Astrocyte of the spinal cord (primary cell): ENCODE measurements at regions not wholly inside any gene's neighbourhood (a gene's known extent, or its start where the extent isn't known, plus 50 kb on each side); places are given as distances from the start of the nearest gene placed in this dataset.

Experiments used
- DNase-seq: peaks from one replicate; pipeline ENCODE4 v3.0.0; 2011; ENCODE audit warnings: low read depth, low spot score
- H3K4me3 ChIP-seq: 2 replicates; pipeline ENCODE4 v1.5.1; 2011; ENCODE audit warnings: low read depth, mild to moderate bottlenecking, low read length, moderate library complexity
- in situ Hi-C: cut with HindIII; loops from 2 replicates; pipeline ENCODE4 v1.10.0; 2017; ENCODE audit warnings: low sequenced_read_pairs
- TF ChIP-seq, protein P1 (sequence below): IDR thresholded peaks from 2 replicates; pipeline ENCODE4 v1.5.1; 2012; ENCODE audit warnings: low read depth, mild to moderate bottlenecking, low read length, inconsistent platforms

DNA sequence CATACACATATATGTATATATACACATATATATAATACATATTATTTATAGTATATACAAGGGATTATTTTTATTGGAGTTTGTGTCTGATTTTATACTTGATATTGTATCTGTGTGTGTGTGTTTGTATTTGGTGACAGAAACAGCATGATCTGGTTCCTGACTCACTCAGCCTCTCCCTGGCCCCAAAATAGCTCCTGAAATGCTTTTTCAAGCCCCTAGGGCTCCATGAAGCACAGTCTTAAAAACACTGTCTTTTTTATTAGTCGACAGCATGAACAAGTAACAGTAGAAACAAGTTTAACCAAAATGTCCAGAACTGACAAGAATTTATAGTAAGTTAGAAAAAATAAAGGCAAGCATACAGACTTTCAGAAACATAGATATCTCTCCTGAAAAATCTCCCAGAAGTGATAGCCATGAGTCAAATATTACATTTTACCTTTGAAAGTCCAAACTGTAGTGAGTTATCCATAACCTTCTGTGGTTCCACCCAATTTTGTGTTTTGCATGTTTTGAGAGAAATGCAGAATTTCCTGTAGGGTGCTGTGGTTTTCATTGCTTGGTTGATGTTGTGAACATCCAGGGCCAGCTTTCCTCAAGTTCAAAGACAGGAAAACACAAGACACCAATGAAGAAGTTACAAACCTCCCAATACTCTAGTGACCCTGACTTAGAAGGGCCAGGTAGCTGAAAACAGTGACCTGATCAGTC, 98.5 kb upstream of the CCDC80 start:
- TF ChIP-seq, protein P1, sequence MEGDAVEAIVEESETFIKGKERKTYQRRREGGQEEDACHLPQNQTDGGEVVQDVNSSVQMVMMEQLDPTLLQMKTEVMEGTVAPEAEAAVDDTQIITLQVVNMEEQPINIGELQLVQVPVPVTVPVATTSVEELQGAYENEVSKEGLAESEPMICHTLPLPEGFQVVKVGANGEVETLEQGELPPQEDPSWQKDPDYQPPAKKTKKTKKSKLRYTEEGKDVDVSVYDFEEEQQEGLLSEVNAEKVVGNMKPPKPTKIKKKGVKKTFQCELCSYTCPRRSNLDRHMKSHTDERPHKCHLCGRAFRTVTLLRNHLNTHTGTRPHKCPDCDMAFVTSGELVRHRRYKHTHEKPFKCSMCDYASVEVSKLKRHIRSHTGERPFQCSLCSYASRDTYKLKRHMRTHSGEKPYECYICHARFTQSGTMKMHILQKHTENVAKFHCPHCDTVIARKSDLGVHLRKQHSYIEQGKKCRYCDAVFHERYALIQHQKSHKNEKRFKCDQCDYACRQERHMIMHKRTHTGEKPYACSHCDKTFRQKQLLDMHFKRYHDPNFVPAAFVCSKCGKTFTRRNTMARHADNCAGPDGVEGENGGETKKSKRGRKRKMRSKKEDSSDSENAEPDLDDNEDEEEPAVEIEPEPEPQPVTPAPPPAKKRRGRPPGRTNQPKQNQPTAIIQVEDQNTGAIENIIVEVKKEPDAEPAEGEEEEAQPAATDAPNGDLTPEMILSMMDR = no peak
- peak; percentile 43 for DNase-seq
- H3K4me3 ChIP-seq = no peak overlapping the region
- in situ Hi-C loops = no loop called here

DNA sequence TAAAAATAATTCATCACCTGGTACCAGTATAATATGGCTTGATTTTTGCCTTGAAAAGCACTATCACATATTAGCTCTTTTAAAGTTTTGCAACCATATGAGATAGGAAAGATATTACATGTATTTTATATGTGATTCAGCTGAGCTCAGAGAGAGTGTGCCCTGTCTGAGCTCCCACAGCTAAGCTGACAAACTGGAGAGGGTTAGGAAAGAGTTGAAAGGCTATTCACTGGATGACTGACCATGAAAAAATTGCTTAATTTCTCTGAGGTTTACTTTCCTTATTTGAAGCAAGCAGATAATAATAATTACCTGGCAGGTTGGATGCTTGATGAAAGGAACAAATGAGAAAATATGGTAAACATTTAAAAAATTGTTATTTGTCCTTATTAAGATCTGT, 97.4 kb upstream of the CCDC80 start:
- TF ChIP-seq, protein P1 = no peak
- no peak overlapping the region for H3K4me3 ChIP-seq
- in situ Hi-C loops = no loop called here
- DNase-seq = no peak

DNA sequence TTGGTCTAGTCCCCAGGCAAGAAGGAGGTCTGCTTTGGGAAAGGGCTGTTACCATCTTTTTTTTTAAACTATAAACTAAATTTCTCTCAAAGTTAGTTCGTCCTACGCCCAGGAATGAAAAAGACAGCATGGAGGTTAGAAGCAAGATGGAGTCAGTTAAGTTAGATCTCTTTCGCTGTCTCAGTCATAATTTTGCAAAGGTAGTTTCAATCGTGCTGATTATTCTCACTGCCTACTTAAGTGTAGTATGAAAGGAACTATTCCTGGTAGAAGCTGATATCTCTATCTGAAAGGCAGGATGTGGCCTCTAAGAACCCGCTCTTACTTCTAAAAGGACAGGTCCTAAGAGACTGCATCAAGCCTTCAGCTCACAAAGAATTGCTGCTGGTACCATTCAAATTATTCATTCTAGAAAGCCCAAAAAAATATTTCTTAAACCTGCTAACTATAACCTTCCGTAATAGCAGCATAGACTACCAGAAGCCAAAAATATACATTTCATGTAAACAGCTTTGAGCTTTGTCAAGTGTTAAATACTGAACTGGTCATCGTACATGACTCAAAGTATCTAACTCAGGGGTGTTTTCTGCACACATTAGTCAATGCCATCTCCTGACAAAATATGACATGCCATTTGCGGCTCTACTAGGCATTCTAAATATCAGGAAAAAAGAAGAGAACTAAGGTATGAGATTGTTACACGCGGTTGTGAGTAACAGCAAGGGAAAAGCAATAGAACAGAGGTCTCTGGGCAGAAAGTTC, 96.0 kb upstream of the CCDC80 start:
- in situ Hi-C loops = no loop called here
- no peak for DNase-seq
- TF ChIP-seq, protein P1 = no peak
- no peak overlapping the region for H3K4me3 ChIP-seq

DNA sequence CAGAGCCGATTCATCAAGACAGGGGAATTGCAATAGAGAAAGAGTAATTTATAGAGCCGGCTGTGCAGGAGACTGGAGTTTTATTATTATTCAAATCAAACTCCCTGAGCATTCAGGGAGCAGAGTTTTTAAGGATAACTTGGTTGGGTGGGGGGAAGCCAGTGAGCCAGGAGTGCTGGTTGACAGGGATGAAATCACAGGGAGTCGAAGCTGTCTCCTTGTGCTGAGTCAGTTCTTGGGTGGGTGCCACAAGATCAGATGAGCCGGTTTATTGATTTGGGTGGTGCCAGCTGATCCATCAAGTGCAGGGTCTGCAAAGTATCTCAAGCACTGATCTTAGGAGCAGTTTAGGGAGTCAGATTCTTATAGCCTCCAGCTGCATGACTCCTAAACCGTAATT, 95.4 kb upstream of the CCDC80 start:
- no peak overlapping the region for H3K4me3 ChIP-seq
- DNase-seq = no peak
- in situ Hi-C loops = no loop called here
- TF ChIP-seq, protein P1 = no peak

DNA sequence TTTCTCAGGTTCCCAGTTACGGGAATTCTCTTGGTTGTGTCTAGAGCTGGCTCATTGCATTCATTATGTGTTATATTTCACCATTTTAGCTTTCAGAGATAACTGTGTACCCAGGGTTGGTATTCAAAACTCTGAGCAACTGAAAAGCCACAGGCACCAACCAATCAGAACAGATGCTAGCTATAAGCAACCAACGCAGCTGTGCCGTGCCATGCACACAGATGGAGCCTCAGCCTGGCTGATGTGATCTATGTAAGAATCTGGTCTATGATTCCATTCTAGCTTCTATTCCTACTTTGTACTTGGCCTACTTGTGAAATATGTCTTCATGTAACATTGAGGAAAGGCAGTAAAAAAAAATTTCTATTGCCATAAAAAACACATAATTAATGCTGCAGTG, 95.0 kb upstream of the CCDC80 start:
- TF ChIP-seq, protein P1 = no peak
- H3K4me3 ChIP-seq = no peak overlapping the region
- DNase-seq = no peak
- in situ Hi-C loops = no loop called here

DNA sequence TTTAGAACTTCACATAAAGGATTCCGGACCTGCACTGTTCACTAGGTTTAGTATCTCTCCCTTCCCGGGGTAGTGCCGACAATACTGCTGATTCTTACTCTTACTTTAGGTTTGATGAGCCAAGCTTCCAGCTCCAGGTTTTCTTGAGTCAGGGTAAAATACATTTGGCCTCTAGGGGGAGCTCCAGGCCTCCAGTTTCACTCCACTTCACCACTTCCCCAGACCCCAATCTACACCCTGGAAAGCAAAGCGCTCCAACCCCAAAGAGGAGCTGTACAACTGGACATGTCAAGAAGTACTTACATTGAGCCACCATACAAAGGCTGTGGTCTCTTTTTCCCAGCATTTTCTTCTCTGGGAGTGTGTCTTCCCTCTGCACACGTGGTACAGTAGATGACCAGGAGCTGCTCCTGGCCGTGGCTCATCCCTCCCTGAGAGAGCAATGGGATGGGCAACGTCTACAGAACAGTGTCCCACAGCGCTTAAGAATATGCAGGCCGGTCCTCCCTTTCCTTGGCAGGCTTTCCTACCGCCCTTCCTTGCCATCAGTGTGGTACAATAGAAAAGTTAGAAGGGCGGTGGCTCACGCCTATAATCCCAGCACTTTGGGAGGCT, 93.9 kb upstream of the CCDC80 start:
- in situ Hi-C loops = no loop called here
- TF ChIP-seq, protein P1 = peak; percentile 73
- DNase-seq = peak; percentile 75
- no peak overlapping the region for H3K4me3 ChIP-seq
